Natural killer cell (primary cell): ENCODE measurements at regions not wholly inside any gene's neighbourhood (a gene's known extent, or its start where the extent isn't known, plus 50 kb on each side); places are given as distances from the start of the nearest gene placed in this dataset.

Experiments
- ATAC-seq, 3 donors: fragments of 150-1000 bp in 2 of 3; fragments of 200-7000 bp in 1 of 3; cut with Tn5 transposase; 1 replicate in 1 of 3; 2 replicates in 2 of 3; pipeline ENCODE4 v1.10.0; 2021; ENCODE audit warnings: mild to moderate bottlenecking in 2 of 3, moderate library complexity in 2 of 3
- DNase-seq, 2 donors: peaks; one replicate each; pipeline versions ENCODE4 v3.0.0 to v3.0.0-alpha.2; 2013 to 2021; ENCODE audit warnings: mixed read lengths in 1 of 2
- H3K27ac ChIP-seq: one replicate; pipeline ENCODE4 v1.5.1; 2013; ENCODE audit warnings: mild to moderate bottlenecking, low read length
- H3K27me3 ChIP-seq: one replicate; pipeline ENCODE4 v1.6.1; 2013; ENCODE audit warnings: low read length; ENCODE audit not compliant: control insufficient read depth, insufficient read depth
- H3K36me3 ChIP-seq: one replicate; pipeline ENCODE4 v1.6.1; 2013; ENCODE audit warnings: low read length; ENCODE audit not compliant: control insufficient read depth, insufficient read depth
- H3K4me1 ChIP-seq: one replicate; pipeline ENCODE4 v1.6.1; 2013; ENCODE audit warnings: low read length; ENCODE audit not compliant: control insufficient read depth, insufficient read depth
- H3K4me3 ChIP-seq: one replicate; pipeline ENCODE4 v1.5.1; 2013; ENCODE audit warnings: low read length
- H3K9me3 ChIP-seq: one replicate; pipeline ENCODE4 v1.6.1; 2013; ENCODE audit warnings: low read length; ENCODE audit not compliant: control insufficient read depth, insufficient read depth
- H3K27ac Mint-ChIP-seq, 2 donors: one replicate each; pipeline ENCODE4 v1.8.0; 2022; ENCODE audit warnings: mild to moderate bottlenecking in 2 of 2, mixed read lengths in 2 of 2, moderate library complexity in 1 of 2
- H3K27me3 Mint-ChIP-seq, 2 donors: one replicate each; pipeline ENCODE4 v1.8.0; 2022; ENCODE audit warnings: low read depth in 2 of 2, mixed read lengths in 2 of 2
- H3K36me3 Mint-ChIP-seq: one replicate; pipeline ENCODE4 v1.8.0; 2022; ENCODE audit warnings: mixed read lengths
- H3K4me1 Mint-ChIP-seq, 2 donors: one replicate each; pipeline ENCODE4 v1.8.0; 2022; ENCODE audit warnings: mixed read lengths in 2 of 2
- H3K4me3 Mint-ChIP-seq: one replicate; pipeline ENCODE4 v1.8.0; 2022; ENCODE audit warnings: mild to moderate bottlenecking, moderate library complexity, mixed read lengths
- H3K9me3 Mint-ChIP-seq, 2 donors: one replicate each; pipeline ENCODE4 v1.8.0; 2022; ENCODE audit warnings: mixed read lengths in 2 of 2
- CTCF ChIP-seq: fragments of 200-600 bp; IDR thresholded peaks from one replicate; pipeline ENCODE4 v1.8.0; 2022; ENCODE audit warnings: antibody characterized with exemption
- WGBS: methylation state at CpG from one replicate; pipeline ENCODE4 v1.1.7; 2013; ENCODE audit warnings: missing lambda C conversion rate; ENCODE audit not compliant: insufficient coverage; 5-methylcytosine and 5-hydroxymethylcytosine counted together
- intact Hi-C: fragments of 100-400 bp; cut with micrococcal nuclease; formaldehyde crosslinking; loops from one replicate; pipeline ENCODE4 v1.14.2; 2022

GRCh38 chr7:77479536-77480088, 57.5 kb upstream of the PTPN12 start:
- no peak for TF ChIP-seq CTCF
- Histone ChIP-seq H3K36me3 (no peaks in the 10 kb centered on the region), H3K27me3 (no peaks in the 10 kb centered on the region), H3K4me3 (no peak overlapping the region), H3K4me1 (no peaks in the 10 kb centered on the region), H3K9me3 (no peaks in the 10 kb centered on the region), H3K27ac (no peak overlapping the region)
- H3K27ac Mint-ChIP-seq, result no peak overlapping the region
- ATAC-seq (no peak), DNase-seq (no peak)
- intact Hi-C loops, result no loop called here
- WGBS, result 100% methylated on average over 3 of the region's 3 CpGs
- H3K4me3 Mint-ChIP-seq, result no peak overlapping the region
- H3K36me3 Mint-ChIP-seq, result no peaks in the 10 kb centered on the region
- no peaks in the 10 kb centered on the region for H3K9me3 Mint-ChIP-seq
- no peaks in the 10 kb centered on the region for H3K27me3 Mint-ChIP-seq
- peaks cover 0 to 5% of the 10 kb centered on the region in 2 donors for H3K4me1 Mint-ChIP-seq

- H3K27me3 Mint-ChIP-seq, result no peaks in the 10 kb centered on the region
- Histone ChIP-seq H3K4me1 (no peaks in the 10 kb centered on the region), H3K36me3 (no peaks in the 10 kb centered on the region), H3K9me3 (no peaks in the 10 kb centered on the region), H3K4me3 (no peak overlapping the region), H3K27me3 (no peaks in the 10 kb centered on the region), H3K27ac (no peak overlapping the region)
- no peak overlapping the region for H3K27ac Mint-ChIP-seq
- 94% methylated on average over 3 of the region's 3 CpGs for WGBS
- no peak for TF ChIP-seq CTCF
- no peaks in the 10 kb centered on the region for H3K36me3 Mint-ChIP-seq
- intact Hi-C loops, result no loop called here
- ATAC-seq (no peak), DNase-seq (no peak)
- no peaks in the 10 kb centered on the region for H3K9me3 Mint-ChIP-seq
- H3K4me3 Mint-ChIP-seq, result no peak overlapping the region
- peaks cover 5 to 10% of the 10 kb centered on the region in 2 donors for H3K4me1 Mint-ChIP-seq
Measured at GRCh38 chr7:77476871-77477270, 60.2 kb upstream of the PTPN12 start.

- TF ChIP-seq CTCF, result no peak
- Histone ChIP-seq H3K36me3 (no peaks in the 10 kb centered on the region), H3K9me3 (no peaks in the 10 kb centered on the region), H3K4me1 (no peaks in the 10 kb centered on the region), H3K27ac (no peak overlapping the region), H3K27me3 (no peaks in the 10 kb centered on the region), H3K4me3 (no peak overlapping the region)
- DNase-seq (no peak), ATAC-seq (no peak)
- intact Hi-C loops, result no loop called here
- Mint-ChIP-seq H3K9me3 (no peaks in the 10 kb centered on the region), H3K4me3 (no peak overlapping the region), H3K36me3 (no peaks in the 10 kb centered on the region), H3K27me3 (no peaks in the 10 kb centered on the region), H3K27ac (no peak overlapping the region), H3K4me1 (peaks cover 5% of the 10 kb centered on the region in 2 donors)
Measured at GRCh38 chr7:77475181-77475580, 59.0 kb upstream of the GSAP start.

- Mint-ChIP-seq H3K27me3 (no peaks in the 10 kb centered on the region), H3K4me3 (no peak overlapping the region), H3K36me3 (no peaks in the 10 kb centered on the region), H3K9me3 (no peaks in the 10 kb centered on the region), H3K27ac (no peak overlapping the region), H3K4me1 (peaks cover 5% of the 10 kb centered on the region in 2 donors)
- Histone ChIP-seq H3K4me1 (no peaks in the 10 kb centered on the region), H3K27ac (no peak overlapping the region), H3K36me3 (no peaks in the 10 kb centered on the region), H3K27me3 (no peaks in the 10 kb centered on the region), H3K9me3 (no peaks in the 10 kb centered on the region), H3K4me3 (no peak overlapping the region)
- 96% methylated on average over 2 of the region's 3 CpGs for WGBS
- ATAC-seq, result no peak
- TF ChIP-seq CTCF, result no peak
- intact Hi-C loops, result no loop called here
- DNase-seq, result no peak
Measured at GRCh38 chr7:77474756-77475155, 58.6 kb upstream of the GSAP start.
